ENCODE measurements at regions not wholly inside any gene's neighbourhood (a gene's known extent, or its start where the extent isn't known, plus 50 kb on each side); places are given as distances from the start of the nearest gene placed in this dataset.

GRCh38 chr2:150733051-150733618 is 245.7 kb upstream of the RND3 start:
- no peak for TF ChIP-seq GATA3 (IDR thresholded peaks at IDR 0.05; ENCODE audit: low read depth, low read length)
- no peak for TF ChIP-seq GATA2 (IDR thresholded peaks at IDR 0.05; ENCODE audit: low read depth, low read length)

Data from SH-SY5Y (cell line).